ENCODE measurements at regions not wholly inside any gene's neighbourhood (a gene's known extent, or its start where the extent isn't known, plus 50 kb on each side); places are given as distances from the start of the nearest gene placed in this dataset.

- no peaks in the 10 kb centered on the region for H3K4me1 Mint-ChIP-seq
- no peaks in the 10 kb centered on the region for H3K4me1 ChIP-seq (ENCODE audit: insufficient read depth, low read length)
- ChIA-PET CTCF (ENCODE audit: partially characterized antibody) (no interaction called here), POLR2A (ENCODE audit: partially characterized antibody) (no interaction called here)
- no peak overlapping the region for H3K27ac ChIP-seq (ENCODE audit: low read depth, low read length)
- H3K9me3 ChIP-seq (ENCODE audit: control insufficient read depth in 1 of 2, low read length in 2 of 2) = no peaks in the 10 kb centered on the region
- DNase-seq = no peak
- intact Hi-C loops (cut with micrococcal nuclease) = no loop called here
- H3K36me3 Mint-ChIP-seq = no peaks in the 10 kb centered on the region
- no peak overlapping the region for H3K4me3 Mint-ChIP-seq
- H3K27me3 ChIP-seq (ENCODE audit: insufficient read depth, low read length) = no peaks in the 10 kb centered on the region
- no peaks in the 10 kb centered on the region for H3K36me3 ChIP-seq (ENCODE audit: insufficient read depth, low read length)
- no peak overlapping the region for H3K27ac Mint-ChIP-seq
- peaks cover 0 to 11% (median 4%) of the 10 kb centered on the region in 8 donors for H3K9me3 Mint-ChIP-seq
- H3K27me3 Mint-ChIP-seq = peaks cover 9 to 19% of the 10 kb centered on the region in 2 donors
- H3K4me3 ChIP-seq (ENCODE audit: low read length in 2 of 2) = no peak overlapping the region
Observed at GRCh38 chr3:40800343-40800742, 275.6 kb downstream of the ZNF621 start.

- no peaks in the 10 kb centered on the region for H3K4me1 Mint-ChIP-seq
- intact Hi-C loops (cut with micrococcal nuclease) = no loop called here
- no peak overlapping the region for H3K27ac Mint-ChIP-seq
- no peaks in the 10 kb centered on the region for H3K36me3 Mint-ChIP-seq
- Histone ChIP-seq H3K36me3 (ENCODE audit: insufficient read depth, low read length) (no peaks in the 10 kb centered on the region), H3K4me3 (ENCODE audit: low read length in 2 of 2) (no peak overlapping the region), H3K27ac (ENCODE audit: low read depth, low read length) (no peak overlapping the region), H3K9me3 (ENCODE audit: control insufficient read depth in 1 of 2, low read length in 2 of 2) (no peaks in the 10 kb centered on the region), H3K27me3 (ENCODE audit: insufficient read depth, low read length) (no peaks in the 10 kb centered on the region), H3K4me1 (ENCODE audit: insufficient read depth, low read length) (no peaks in the 10 kb centered on the region)
- ChIA-PET POLR2A (ENCODE audit: partially characterized antibody) (interaction anchor here (0.6 kb wide), 1 partner anchor 8 kb away, joined by 4 read pairs; no protein-coding TSS in a partner anchor), CTCF (ENCODE audit: partially characterized antibody) (no interaction called here)
- H3K27me3 Mint-ChIP-seq = peaks cover 9 to 19% of the 10 kb centered on the region in 2 donors
- DNase-seq = no peak
- H3K4me3 Mint-ChIP-seq = no peak overlapping the region
- H3K9me3 Mint-ChIP-seq = peaks cover 0 to 11% (median 5%) of the 10 kb centered on the region in 8 donors
Observed at GRCh38 chr3:40801284-40801741, 276.6 kb downstream of the ZNF621 start.

GRCh38 chr3:40803311-40803710, 278.6 kb downstream of the ZNF621 start:
- Histone ChIP-seq H3K9me3 (ENCODE audit: control insufficient read depth in 1 of 2, low read length in 2 of 2) (no peaks in the 10 kb centered on the region), H3K27ac (ENCODE audit: low read depth, low read length) (no peak overlapping the region), H3K27me3 (ENCODE audit: insufficient read depth, low read length) (no peaks in the 10 kb centered on the region), H3K4me3 (ENCODE audit: low read length in 2 of 2) (no peak overlapping the region), H3K36me3 (ENCODE audit: insufficient read depth, low read length) (no peaks in the 10 kb centered on the region), H3K4me1 (ENCODE audit: insufficient read depth, low read length) (no peaks in the 10 kb centered on the region)
- no peak for DNase-seq
- intact Hi-C loops (cut with micrococcal nuclease) = no loop called here
- H3K27me3 Mint-ChIP-seq = peaks cover 7 to 11% of the 10 kb centered on the region in 2 donors
- H3K4me1 Mint-ChIP-seq = no peaks in the 10 kb centered on the region
- H3K36me3 Mint-ChIP-seq = no peaks in the 10 kb centered on the region
- CTCF ChIA-PET (ENCODE audit: partially characterized antibody) = no interaction called here
- H3K27ac Mint-ChIP-seq = no peak overlapping the region
- H3K4me3 Mint-ChIP-seq = no peak overlapping the region
- POLR2A ChIA-PET (ENCODE audit: partially characterized antibody) = no interaction called here
- H3K9me3 Mint-ChIP-seq = peaks cover 0 to 11% (median 5%) of the 10 kb centered on the region in 8 donors

DNA sequence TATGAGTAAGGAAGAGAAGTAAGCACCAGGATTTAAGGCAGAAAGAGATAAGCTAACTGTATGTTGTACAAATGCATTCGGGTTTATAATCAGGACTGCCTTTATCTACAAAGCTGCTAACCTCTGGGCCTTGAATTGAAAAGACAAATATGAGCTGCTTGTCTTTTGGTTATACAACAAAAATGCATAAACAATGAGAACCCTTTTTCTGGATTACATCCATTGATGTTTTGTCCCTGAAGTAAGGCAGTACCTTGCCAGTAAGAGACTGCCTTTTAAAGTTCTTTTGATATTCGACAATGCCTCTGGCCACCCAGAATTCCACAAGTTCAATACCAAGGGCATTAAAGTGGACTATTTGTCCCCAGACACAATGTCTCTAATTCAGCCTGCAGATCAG, 280.7 kb downstream of the ZNF621 start:
- CTCF ChIA-PET (ENCODE audit: partially characterized antibody) = no interaction called here
- Histone ChIP-seq H3K9me3 (ENCODE audit: control insufficient read depth in 1 of 2, low read length in 2 of 2) (no peaks in the 10 kb centered on the region), H3K36me3 (ENCODE audit: insufficient read depth, low read length) (no peaks in the 10 kb centered on the region), H3K4me3 (ENCODE audit: low read length in 2 of 2) (no peak overlapping the region), H3K27me3 (ENCODE audit: insufficient read depth, low read length) (no peaks in the 10 kb centered on the region), H3K4me1 (ENCODE audit: insufficient read depth, low read length) (no peaks in the 10 kb centered on the region), H3K27ac (ENCODE audit: low read depth, low read length) (no peak overlapping the region)
- POLR2A ChIA-PET (ENCODE audit: partially characterized antibody) = no interaction called here
- Mint-ChIP-seq H3K36me3 (no peaks in the 10 kb centered on the region), H3K4me1 (no peaks in the 10 kb centered on the region), H3K27ac (no peak overlapping the region), H3K4me3 (no peak overlapping the region), H3K9me3 (peaks cover 2 to 15% (median 8%) of the 10 kb centered on the region in 8 donors), H3K27me3 (peaks cover 0 to 3% of the 10 kb centered on the region in 2 donors)
- DNase-seq = no peak
- intact Hi-C loops (cut with micrococcal nuclease) = no loop called here

GRCh38 chr3:40810813-40811212, 286.1 kb downstream of the ZNF621 start:
- H3K36me3 Mint-ChIP-seq = no peaks in the 10 kb centered on the region
- POLR2A ChIA-PET (ENCODE audit: partially characterized antibody) = no interaction called here
- no peak overlapping the region for H3K27ac Mint-ChIP-seq
- intact Hi-C loops (cut with micrococcal nuclease) = no loop called here
- no peak overlapping the region for H3K4me3 Mint-ChIP-seq
- no peak overlapping the region for H3K4me3 ChIP-seq (ENCODE audit: low read length in 2 of 2)
- peaks cover 0 to 5% of the 10 kb centered on the region in 2 donors for H3K27me3 Mint-ChIP-seq
- no peaks in the 10 kb centered on the region for H3K4me1 Mint-ChIP-seq
- no peaks in the 10 kb centered on the region for H3K27me3 ChIP-seq (ENCODE audit: insufficient read depth, low read length)
- CTCF ChIA-PET (ENCODE audit: partially characterized antibody) = no interaction called here
- DNase-seq = no peak
- H3K36me3 ChIP-seq (ENCODE audit: insufficient read depth, low read length) = no peaks in the 10 kb centered on the region
- H3K9me3 ChIP-seq (ENCODE audit: control insufficient read depth in 1 of 2, low read length in 2 of 2) = no peaks in the 10 kb centered on the region
- peaks cover 0 to 29% (median 22%) of the 10 kb centered on the region in 8 donors for H3K9me3 Mint-ChIP-seq
- H3K27ac ChIP-seq (ENCODE audit: low read depth, low read length) = no peak overlapping the region
- no peaks in the 10 kb centered on the region for H3K4me1 ChIP-seq (ENCODE audit: insufficient read depth, low read length)

GRCh38 chr3:40817017-40817416, 292.3 kb downstream of the ZNF621 start:
- Histone ChIP-seq H3K4me1 (ENCODE audit: insufficient read depth, low read length) (no peaks in the 10 kb centered on the region), H3K4me3 (ENCODE audit: low read length in 2 of 2) (no peak overlapping the region), H3K27me3 (ENCODE audit: insufficient read depth, low read length) (no peaks in the 10 kb centered on the region), H3K9me3 (ENCODE audit: control insufficient read depth in 1 of 2, low read length in 2 of 2) (no peaks in the 10 kb centered on the region), H3K36me3 (ENCODE audit: insufficient read depth, low read length) (no peaks in the 10 kb centered on the region), H3K27ac (ENCODE audit: low read depth, low read length) (no peak overlapping the region)
- DNase-seq = no peak
- Mint-ChIP-seq H3K27ac (no peak overlapping the region), H3K4me1 (no peaks in the 10 kb centered on the region), H3K9me3 (peaks cover 0 to 12% (median 7%) of the 10 kb centered on the region in 8 donors), H3K27me3 (peaks cover 5 to 7% of the 10 kb centered on the region in 2 donors), H3K4me3 (no peak overlapping the region), H3K36me3 (no peaks in the 10 kb centered on the region)
- POLR2A ChIA-PET (ENCODE audit: partially characterized antibody) = no interaction called here
- CTCF ChIA-PET (ENCODE audit: partially characterized antibody) = no interaction called here
- intact Hi-C loops (cut with micrococcal nuclease) = no loop called here

DNA sequence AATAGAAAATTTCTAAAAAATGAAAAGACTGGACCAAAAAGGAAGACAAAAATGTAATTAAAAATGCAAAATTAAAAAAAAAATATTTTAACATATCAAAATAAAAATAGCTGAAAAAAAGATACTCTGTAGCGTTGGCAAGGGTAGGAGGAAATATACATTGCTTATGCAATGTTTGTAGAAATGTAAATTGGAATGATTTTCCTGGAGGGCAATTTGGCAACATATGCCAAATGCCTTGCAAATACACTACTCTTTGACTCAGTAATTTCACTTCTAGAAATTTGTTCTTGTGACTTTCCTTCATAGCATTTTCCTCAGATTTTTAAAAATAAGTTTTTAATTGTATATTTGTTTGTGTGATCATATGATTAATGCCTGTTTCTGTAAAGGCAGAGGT, 296.6 kb downstream of the ZNF621 start:
- H3K27ac Mint-ChIP-seq = no peak overlapping the region
- peaks cover 0 to 5% (median 0%) of the 10 kb centered on the region in 8 donors for H3K9me3 Mint-ChIP-seq
- peaks cover 3 to 11% of the 10 kb centered on the region in 2 donors for H3K27me3 Mint-ChIP-seq
- no peaks in the 10 kb centered on the region for H3K27me3 ChIP-seq (ENCODE audit: insufficient read depth, low read length)
- ChIA-PET CTCF (ENCODE audit: partially characterized antibody) (no interaction called here), POLR2A (ENCODE audit: partially characterized antibody) (no interaction called here)
- no peak overlapping the region for H3K4me3 Mint-ChIP-seq
- H3K4me3 ChIP-seq (ENCODE audit: low read length in 2 of 2) = no peak overlapping the region
- no peaks in the 10 kb centered on the region for H3K4me1 ChIP-seq (ENCODE audit: insufficient read depth, low read length)
- H3K36me3 Mint-ChIP-seq = no peaks in the 10 kb centered on the region
- H3K36me3 ChIP-seq (ENCODE audit: insufficient read depth, low read length) = no peaks in the 10 kb centered on the region
- no peak overlapping the region for H3K27ac ChIP-seq (ENCODE audit: low read depth, low read length)
- intact Hi-C loops (cut with micrococcal nuclease) = no loop called here
- DNase-seq = no peak
- H3K9me3 ChIP-seq (ENCODE audit: control insufficient read depth in 1 of 2, low read length in 2 of 2) = no peaks in the 10 kb centered on the region
- no peaks in the 10 kb centered on the region for H3K4me1 Mint-ChIP-seq

- H3K4me3 ChIP-seq (ENCODE audit: low read length in 2 of 2) = no peak overlapping the region
- Mint-ChIP-seq H3K27me3 (peaks cover 3 to 8% of the 10 kb centered on the region in 2 donors), H3K36me3 (no peaks in the 10 kb centered on the region), H3K4me3 (no peak overlapping the region), H3K4me1 (no peaks in the 10 kb centered on the region), H3K9me3 (peaks cover 0 to 4% (median 0%) of the 10 kb centered on the region in 8 donors), H3K27ac (no peak overlapping the region)
- H3K4me1 ChIP-seq (ENCODE audit: insufficient read depth, low read length) = no peaks in the 10 kb centered on the region
- H3K27me3 ChIP-seq (ENCODE audit: insufficient read depth, low read length) = no peaks in the 10 kb centered on the region
- no peak for DNase-seq
- no peaks in the 10 kb centered on the region for H3K36me3 ChIP-seq (ENCODE audit: insufficient read depth, low read length)
- H3K27ac ChIP-seq (ENCODE audit: low read depth, low read length) = no peak overlapping the region
- ChIA-PET CTCF (ENCODE audit: partially characterized antibody) (no interaction called here), POLR2A (ENCODE audit: partially characterized antibody) (no interaction called here)
- intact Hi-C loops (cut with micrococcal nuclease) = no loop called here
- no peaks in the 10 kb centered on the region for H3K9me3 ChIP-seq (ENCODE audit: control insufficient read depth in 1 of 2, low read length in 2 of 2)
Observed at GRCh38 chr3:40827226-40827625, 302.5 kb downstream of the ZNF621 start.
